Activated CD4-positive, alpha-beta T cell treated with anti-CD3 and anti-CD28 coated beads, Interleukin-2, amount 10 ng/mL, durations not matched to agents 7 days and 5 days (primary cell): ENCODE measurements at regions not wholly inside any gene's neighbourhood (a gene's known extent, or its start where the extent isn't known, plus 50 kb on each side); places are given as distances from the start of the nearest gene placed in this dataset.

Experiments used
- CTCF ChIA-PET: fragments of 350-600 bp; sonication (Branson Sonifier 250); formaldehyde crosslinking; loops from one replicate; lab custom pipeline; 2021; ENCODE audit warnings: antibody characterized with exemption; lab: Charles Lee
- POLR2A ChIA-PET: fragments of 350-600 bp; sonication (Branson Sonifier 250); formaldehyde crosslinking; loops from one replicate; lab custom pipeline; 2021; ENCODE audit warnings: antibody characterized with exemption; lab: Charles Lee
- DNase-seq: peaks from one replicate; pipeline ENCODE4 v3.0.0-alpha.2; 2020
- H3K27ac Mint-ChIP-seq: one replicate; pipeline ENCODE4 v1.8.0; 2021; ENCODE audit warnings: mild to moderate bottlenecking, moderate library complexity, mixed read lengths
- H3K27me3 Mint-ChIP-seq: one replicate; pipeline ENCODE4 v1.8.0; 2021; ENCODE audit warnings: mixed read lengths
- H3K36me3 Mint-ChIP-seq: one replicate; pipeline ENCODE4 v1.8.0; 2021; ENCODE audit warnings: low read depth, mixed read lengths
- H3K4me1 Mint-ChIP-seq: one replicate; pipeline ENCODE4 v1.8.0; 2021; ENCODE audit warnings: mixed read lengths
- H3K4me3 Mint-ChIP-seq: one replicate; pipeline ENCODE4 v1.8.0; 2021; ENCODE audit warnings: mild to moderate bottlenecking, moderate library complexity, mixed read lengths
- H3K9me3 Mint-ChIP-seq: one replicate; pipeline ENCODE4 v1.8.0; 2021; ENCODE audit warnings: mixed read lengths

GRCh38 chr15:60208709-60209108 is 189.1 kb downstream of the ANXA2 start:
- CTCF ChIA-PET, result no interaction called here
- no peak for DNase-seq
- peaks cover 50% of the 10 kb centered on the region for H3K27me3 Mint-ChIP-seq
- H3K4me3 Mint-ChIP-seq, result no peak overlapping the region
- no peaks in the 10 kb centered on the region for H3K36me3 Mint-ChIP-seq
- no peaks in the 10 kb centered on the region for H3K9me3 Mint-ChIP-seq
- POLR2A ChIA-PET, result no interaction called here
- H3K27ac Mint-ChIP-seq, result no peak overlapping the region
- no peaks in the 10 kb centered on the region for H3K4me1 Mint-ChIP-seq

GRCh38 chr15:60212536-60212935 is 185.2 kb downstream of the ANXA2 start:
- DNase-seq, result no peak
- peaks cover 24% of the 10 kb centered on the region for H3K27me3 Mint-ChIP-seq
- H3K4me3 Mint-ChIP-seq, result no peak overlapping the region
- ChIA-PET POLR2A (no interaction called here), CTCF (interaction anchor here (0.6 kb wide), 1 partner anchor 11 kb away, joined by 4 read pairs; no protein-coding TSS in a partner anchor)
- no peaks in the 10 kb centered on the region for H3K4me1 Mint-ChIP-seq
- no peak overlapping the region for H3K27ac Mint-ChIP-seq
- H3K9me3 Mint-ChIP-seq, result no peaks in the 10 kb centered on the region
- H3K36me3 Mint-ChIP-seq, result no peaks in the 10 kb centered on the region

- no peak overlapping the region for H3K27ac Mint-ChIP-seq
- DNase-seq, result no peak
- ChIA-PET CTCF (interaction anchor here (1.2 kb wide), 1 partner anchor 12 kb away, joined by 3 read pairs; no protein-coding TSS in a partner anchor), POLR2A (no interaction called here)
- no peaks in the 10 kb centered on the region for H3K9me3 Mint-ChIP-seq
- no peaks in the 10 kb centered on the region for H3K4me1 Mint-ChIP-seq
- peaks cover 23% of the 10 kb centered on the region for H3K27me3 Mint-ChIP-seq
- H3K4me3 Mint-ChIP-seq, result no peak overlapping the region
- no peaks in the 10 kb centered on the region for H3K36me3 Mint-ChIP-seq
Observed at GRCh38 chr15:60213377-60214000, 184.3 kb downstream of the ANXA2 start.

- DNase-seq, result no peak
- no peaks in the 10 kb centered on the region for H3K4me1 Mint-ChIP-seq
- no peaks in the 10 kb centered on the region for H3K36me3 Mint-ChIP-seq
- no peak overlapping the region for H3K27ac Mint-ChIP-seq
- no peaks in the 10 kb centered on the region for H3K9me3 Mint-ChIP-seq
- ChIA-PET POLR2A (no interaction called here), CTCF (interaction anchor here (1.2 kb wide), 1 partner anchor 13 kb away, joined by 3 read pairs; no protein-coding TSS in a partner anchor)
- peaks cover 22% of the 10 kb centered on the region for H3K27me3 Mint-ChIP-seq
- H3K4me3 Mint-ChIP-seq, result no peak overlapping the region
Observed at GRCh38 chr15:60214201-60214600, 183.6 kb downstream of the ANXA2 start.

GRCh38 chr15:60215225-60215963 is 182.4 kb downstream of the ANXA2 start:
- no peak overlapping the region for H3K27ac Mint-ChIP-seq
- POLR2A ChIA-PET, result no interaction called here
- no peaks in the 10 kb centered on the region for H3K36me3 Mint-ChIP-seq
- CTCF ChIA-PET, result no interaction called here
- no peaks in the 10 kb centered on the region for H3K9me3 Mint-ChIP-seq
- no peak for DNase-seq
- no peaks in the 10 kb centered on the region for H3K4me1 Mint-ChIP-seq
- no peak overlapping the region for H3K4me3 Mint-ChIP-seq
- peaks cover 21% of the 10 kb centered on the region for H3K27me3 Mint-ChIP-seq

GRCh38 chr15:60217161-60217560 is 180.6 kb downstream of the ANXA2 start:
- peaks cover 20% of the 10 kb centered on the region for H3K27me3 Mint-ChIP-seq
- no peak for DNase-seq
- no peaks in the 10 kb centered on the region for H3K4me1 Mint-ChIP-seq
- CTCF ChIA-PET, result no interaction called here
- POLR2A ChIA-PET, result interaction anchor here (0.6 kb wide), 1 partner anchor 20 kb away, joined by 3 read pairs; no protein-coding TSS in a partner anchor
- H3K9me3 Mint-ChIP-seq, result no peaks in the 10 kb centered on the region
- no peak overlapping the region for H3K4me3 Mint-ChIP-seq
- H3K36me3 Mint-ChIP-seq, result no peaks in the 10 kb centered on the region
- H3K27ac Mint-ChIP-seq, result no peak overlapping the region

GRCh38 chr15:60218256-60218655 is 179.5 kb downstream of the ANXA2 start:
- POLR2A ChIA-PET, result no interaction called here
- no peaks in the 10 kb centered on the region for H3K4me1 Mint-ChIP-seq
- CTCF ChIA-PET, result no interaction called here
- no peaks in the 10 kb centered on the region for H3K9me3 Mint-ChIP-seq
- no peak overlapping the region for H3K27ac Mint-ChIP-seq
- no peak overlapping the region for H3K4me3 Mint-ChIP-seq
- DNase-seq, result no peak
- H3K36me3 Mint-ChIP-seq, result no peaks in the 10 kb centered on the region
- H3K27me3 Mint-ChIP-seq, result peaks cover 25% of the 10 kb centered on the region

GRCh38 chr15:60219866-60220265 is 177.9 kb downstream of the ANXA2 start:
- Mint-ChIP-seq H3K4me1 (no peaks in the 10 kb centered on the region), H3K27me3 (peaks cover 28% of the 10 kb centered on the region), H3K4me3 (no peak overlapping the region), H3K27ac (no peak overlapping the region), H3K9me3 (no peaks in the 10 kb centered on the region), H3K36me3 (no peaks in the 10 kb centered on the region)
- no peak for DNase-seq
- ChIA-PET POLR2A (no interaction called here), CTCF (interaction anchor here (0.5 kb wide), 1 partner anchor 948 kb away, joined by 3 read pairs; no protein-coding TSS in a partner anchor)

GRCh38 chr15:60221356-60221755 is 176.4 kb downstream of the ANXA2 start:
- no peak for DNase-seq
- Mint-ChIP-seq H3K36me3 (no peaks in the 10 kb centered on the region), H3K4me3 (no peak overlapping the region), H3K9me3 (no peaks in the 10 kb centered on the region), H3K27me3 (peaks cover 26% of the 10 kb centered on the region), H3K4me1 (no peaks in the 10 kb centered on the region), H3K27ac (no peak overlapping the region)
- ChIA-PET CTCF (no interaction called here), POLR2A (no interaction called here)

GRCh38 chr15:60222404-60222803 is 175.4 kb downstream of the ANXA2 start:
- Mint-ChIP-seq H3K36me3 (no peaks in the 10 kb centered on the region), H3K27ac (no peak overlapping the region), H3K4me3 (no peak overlapping the region), H3K4me1 (no peaks in the 10 kb centered on the region), H3K27me3 (peaks cover 29% of the 10 kb centered on the region), H3K9me3 (no peaks in the 10 kb centered on the region)
- ChIA-PET POLR2A (no interaction called here), CTCF (interaction anchor here (0.6 to 1.4 kb wide), 3 partner anchors 9 to 1874 kb away, joined by 3 read pairs; no protein-coding TSS in a partner anchor)
- no peak for DNase-seq

GRCh38 chr15:60223176-60223575 is 174.6 kb downstream of the ANXA2 start:
- no peak for DNase-seq
- Mint-ChIP-seq H3K4me3 (no peak overlapping the region), H3K27ac (no peak overlapping the region), H3K4me1 (no peaks in the 10 kb centered on the region), H3K36me3 (no peaks in the 10 kb centered on the region), H3K9me3 (no peaks in the 10 kb centered on the region), H3K27me3 (peaks cover 32% of the 10 kb centered on the region)
- POLR2A ChIA-PET, result no interaction called here
- CTCF ChIA-PET, result interaction anchor here (0.6 to 1.4 kb wide), 3 partner anchors 8 to 1873 kb away, joined by 3 read pairs; no protein-coding TSS in a partner anchor

GRCh38 chr15:60226924-60227323 is 170.9 kb downstream of the ANXA2 start:
- CTCF ChIA-PET, result no interaction called here
- Mint-ChIP-seq H3K36me3 (no peaks in the 10 kb centered on the region), H3K27me3 (peaks cover 25% of the 10 kb centered on the region), H3K4me3 (no peak overlapping the region), H3K4me1 (peaks cover 2% of the 10 kb centered on the region), H3K9me3 (no peaks in the 10 kb centered on the region), H3K27ac (no peak overlapping the region)
- DNase-seq, result no peak
- POLR2A ChIA-PET, result no interaction called here

GRCh38 chr15:60228101-60228500 is 169.7 kb downstream of the ANXA2 start:
- H3K27ac Mint-ChIP-seq, result no peak overlapping the region
- H3K9me3 Mint-ChIP-seq, result no peaks in the 10 kb centered on the region
- no peak for DNase-seq
- ChIA-PET CTCF (interaction anchor here (0.7 kb wide), 1 partner anchor 224 kb away, joined by 3 read pairs; the partner anchor contains the start of gene FOXB1), POLR2A (no interaction called here)
- H3K27me3 Mint-ChIP-seq, result peaks cover 23% of the 10 kb centered on the region
- H3K4me1 Mint-ChIP-seq, result peaks cover 2% of the 10 kb centered on the region
- H3K36me3 Mint-ChIP-seq, result no peaks in the 10 kb centered on the region
- no peak overlapping the region for H3K4me3 Mint-ChIP-seq
